OCI-LY7 (cell line): ENCODE measurements at regions not wholly inside any gene's neighbourhood (a gene's known extent, or its start where the extent isn't known, plus 50 kb on each side); places are given as distances from the start of the nearest gene placed in this dataset.

Source experiments
- EZH2phosphoT487 ChIP-seq: fragments of 200-600 bp; sonication (generic); IDR thresholded peaks from 2 replicates; pipeline ENCODE4 v1.6.1; 2018; ENCODE audit warnings: low read depth, borderline replicate concordance, mild to moderate bottlenecking, mixed run types, antibody characterized with exemption, low read length, moderate library complexity, mixed read lengths
- TF ChIP-seq, protein P1 (sequence below): fragments of 200-600 bp; sonication (generic); conservative IDR thresholded peaks from 2 replicates; pipeline ENCODE4 v1.5.1; 2014; ENCODE audit warnings: mild to moderate bottlenecking, antibody characterized with exemption, low read length, moderate library complexity, mixed read lengths

DNA sequence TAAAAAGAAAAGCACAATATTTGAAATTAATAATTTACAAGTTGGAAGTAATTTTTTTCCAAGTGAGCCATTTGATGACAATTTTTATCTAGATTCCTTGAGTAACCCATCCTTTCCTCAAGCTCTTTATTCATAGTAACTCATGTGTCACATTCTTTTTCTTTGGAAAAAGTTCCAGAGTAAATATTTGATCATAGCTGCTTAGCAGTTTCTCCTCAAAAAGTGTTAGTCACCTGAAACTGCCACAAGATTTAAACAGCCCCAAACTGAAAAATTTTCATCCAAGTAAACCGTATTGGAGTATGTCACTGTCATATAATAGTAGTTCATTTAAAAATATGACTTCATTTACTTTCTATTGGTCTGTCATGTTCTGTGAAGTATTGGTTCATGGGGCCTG, 94.6 kb upstream of the CASK start:
- TF ChIP-seq, protein P1, sequence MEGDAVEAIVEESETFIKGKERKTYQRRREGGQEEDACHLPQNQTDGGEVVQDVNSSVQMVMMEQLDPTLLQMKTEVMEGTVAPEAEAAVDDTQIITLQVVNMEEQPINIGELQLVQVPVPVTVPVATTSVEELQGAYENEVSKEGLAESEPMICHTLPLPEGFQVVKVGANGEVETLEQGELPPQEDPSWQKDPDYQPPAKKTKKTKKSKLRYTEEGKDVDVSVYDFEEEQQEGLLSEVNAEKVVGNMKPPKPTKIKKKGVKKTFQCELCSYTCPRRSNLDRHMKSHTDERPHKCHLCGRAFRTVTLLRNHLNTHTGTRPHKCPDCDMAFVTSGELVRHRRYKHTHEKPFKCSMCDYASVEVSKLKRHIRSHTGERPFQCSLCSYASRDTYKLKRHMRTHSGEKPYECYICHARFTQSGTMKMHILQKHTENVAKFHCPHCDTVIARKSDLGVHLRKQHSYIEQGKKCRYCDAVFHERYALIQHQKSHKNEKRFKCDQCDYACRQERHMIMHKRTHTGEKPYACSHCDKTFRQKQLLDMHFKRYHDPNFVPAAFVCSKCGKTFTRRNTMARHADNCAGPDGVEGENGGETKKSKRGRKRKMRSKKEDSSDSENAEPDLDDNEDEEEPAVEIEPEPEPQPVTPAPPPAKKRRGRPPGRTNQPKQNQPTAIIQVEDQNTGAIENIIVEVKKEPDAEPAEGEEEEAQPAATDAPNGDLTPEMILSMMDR: no peak
- no peak for TF ChIP-seq EZH2phosphoT487
